Dermis microvascular lymphatic vessel endothelial cell (primary cell): ENCODE measurements at regions not wholly inside any gene's neighbourhood (a gene's known extent, or its start where the extent isn't known, plus 50 kb on each side); places are given as distances from the start of the nearest gene placed in this dataset.

Experiments used
- DNase-seq, 2 donors: peaks; one replicate each; pipeline versions ENCODE4 v3.0.0 to v3.0.0-alpha.2; 2010; ENCODE audit warnings: low read depth in 2 of 2

DNA sequence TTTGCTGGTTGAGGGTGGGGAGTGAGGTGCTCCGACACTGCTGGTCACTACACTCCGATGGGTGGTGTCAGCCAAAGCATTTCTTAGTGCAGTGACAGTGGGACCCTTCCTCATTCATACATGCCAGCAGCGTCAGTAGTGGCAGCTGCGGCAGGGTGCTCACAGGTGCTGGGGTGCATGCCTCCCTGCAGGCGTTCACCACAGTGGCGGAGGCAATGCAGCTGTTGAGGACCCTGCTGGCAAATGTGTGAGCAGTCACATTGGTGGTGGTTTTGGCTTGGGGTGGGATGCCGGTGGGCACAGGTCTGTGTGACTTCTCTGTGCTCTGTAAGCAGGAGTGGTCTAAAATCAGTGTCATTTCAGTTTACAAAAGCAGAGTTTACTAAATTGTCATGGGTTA lies 464.6 kb downstream of the FUT8 start:
- no peak for DNase-seq

- DNase-seq = no peak
Measured at GRCh38 chr14:65877624-65878023, 465.1 kb downstream of the FUT8 start.

DNA sequence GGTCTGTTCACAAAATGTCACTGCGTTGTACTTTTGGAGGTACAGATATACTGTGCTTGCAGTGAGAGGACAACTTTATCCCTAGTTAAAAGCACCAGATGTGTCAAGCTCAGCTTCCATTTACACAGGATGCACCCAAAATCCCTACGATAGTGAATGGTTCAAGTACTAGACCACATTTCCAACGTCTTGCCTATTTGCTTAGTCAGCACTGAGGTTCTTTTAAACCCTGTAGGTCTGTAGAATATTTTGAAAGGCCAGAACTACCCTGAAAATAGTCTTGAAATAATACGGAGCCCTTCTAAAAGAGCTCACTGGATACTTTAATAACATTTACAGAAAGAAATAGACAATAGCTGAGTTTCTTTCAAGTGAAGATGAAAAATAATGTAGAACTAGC lies 466.1 kb downstream of the FUT8 start:
- DNase-seq = no peak

DNA sequence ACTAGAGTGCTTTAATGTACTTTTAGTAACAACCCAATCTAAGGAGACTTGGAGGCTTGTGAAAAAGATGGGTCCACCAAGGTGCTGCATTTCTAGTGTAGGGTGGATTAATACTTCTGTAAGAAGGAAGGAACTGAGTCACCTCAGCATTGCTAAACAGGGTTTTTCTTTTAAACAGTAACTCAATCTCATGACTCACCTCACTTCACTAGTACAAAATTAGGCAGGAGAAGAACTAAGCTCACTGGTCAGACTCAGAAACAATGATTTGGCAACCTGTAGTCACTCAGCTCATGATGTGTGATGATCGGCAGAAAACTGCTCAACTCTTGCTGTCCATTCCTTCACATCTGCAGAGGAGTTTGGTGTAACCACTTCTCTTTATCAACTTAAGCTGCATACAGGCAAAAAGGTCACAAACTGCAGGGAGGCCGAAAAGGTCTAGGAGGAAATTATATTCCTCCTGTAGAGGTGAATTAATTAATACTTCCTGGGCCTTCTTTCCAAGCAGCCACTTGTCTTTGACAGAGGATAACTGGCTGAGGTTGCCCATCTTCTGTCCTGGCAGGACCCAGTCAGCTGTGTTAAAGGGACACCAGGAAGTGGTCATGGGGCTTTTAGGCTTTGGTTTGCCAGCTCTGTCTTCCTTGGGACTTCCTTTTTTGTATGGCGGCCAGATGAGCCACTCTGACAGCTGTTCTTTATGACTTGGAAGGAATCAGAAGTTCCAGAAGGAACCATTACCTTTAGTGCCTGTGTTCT lies 466.9 kb downstream of the FUT8 start:
- DNase-seq = peak in 1 of 2 donors; percentile 11

DNA sequence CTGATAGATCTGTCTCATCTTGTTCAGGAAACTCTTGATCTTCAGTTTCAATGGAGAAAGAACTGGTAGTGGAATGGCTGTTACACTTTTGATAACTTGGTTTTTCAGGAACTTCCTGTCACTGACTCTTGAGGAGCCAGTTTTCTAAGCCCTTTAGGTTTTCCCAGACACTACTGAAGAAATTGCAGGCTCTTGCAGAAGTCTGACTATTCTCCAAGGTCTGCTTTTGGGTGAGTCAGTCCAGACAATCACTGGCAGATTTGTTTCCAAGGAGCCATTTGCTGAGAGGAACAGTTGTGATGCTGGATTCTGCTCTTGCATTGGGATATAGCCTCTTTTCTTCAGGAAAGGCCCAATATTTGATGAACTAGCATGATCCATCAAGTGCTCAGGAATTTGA lies 468.0 kb downstream of the FUT8 start:
- DNase-seq = no peak

DNA sequence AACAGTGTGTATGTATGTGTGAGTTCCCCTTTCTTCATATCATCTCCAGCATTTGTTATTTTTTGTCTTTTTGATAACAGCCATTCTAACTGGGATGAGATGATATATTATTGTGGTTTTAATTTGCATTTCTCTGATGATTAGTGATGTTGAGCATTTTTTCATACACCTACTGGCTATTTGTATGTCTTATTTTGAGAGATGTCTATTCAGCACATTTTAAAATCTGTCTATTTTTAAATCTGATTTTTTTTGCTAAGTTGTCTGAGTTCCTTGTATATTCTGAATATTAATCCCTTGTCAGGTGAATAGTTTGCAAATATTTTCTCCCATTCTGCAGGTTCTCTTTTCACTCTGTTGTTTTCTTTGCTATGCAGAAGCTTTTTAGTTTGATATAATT lies 469.1 kb downstream of the FUT8 start:
- DNase-seq = no peak

- no peak for DNase-seq
Measured at GRCh38 chr14:65888677-65889076, 476.1 kb downstream of the FUT8 start.

GRCh38 chr14:65892315-65892714 lies 479.8 kb downstream of the FUT8 start:
- DNase-seq = no peak

DNA sequence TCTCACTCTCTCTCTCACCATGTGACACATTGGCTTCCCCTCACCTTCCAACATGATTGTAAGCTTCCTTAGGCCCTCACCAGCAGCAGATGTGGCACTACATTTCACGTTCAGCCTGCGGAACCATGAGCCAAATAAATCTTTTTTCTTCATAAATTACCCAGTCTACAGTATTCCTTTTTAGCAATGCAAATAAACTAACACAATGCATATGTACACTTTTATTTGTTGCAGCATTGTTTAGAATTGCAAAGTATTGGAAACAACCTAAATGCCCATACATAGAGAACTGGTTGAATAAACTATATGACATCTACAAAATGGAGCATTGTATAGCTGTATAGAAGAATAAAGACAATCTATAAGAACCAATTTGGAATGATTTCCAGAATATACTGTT lies 487.6 kb downstream of the FUT8 start:
- no peak for DNase-seq

DNA sequence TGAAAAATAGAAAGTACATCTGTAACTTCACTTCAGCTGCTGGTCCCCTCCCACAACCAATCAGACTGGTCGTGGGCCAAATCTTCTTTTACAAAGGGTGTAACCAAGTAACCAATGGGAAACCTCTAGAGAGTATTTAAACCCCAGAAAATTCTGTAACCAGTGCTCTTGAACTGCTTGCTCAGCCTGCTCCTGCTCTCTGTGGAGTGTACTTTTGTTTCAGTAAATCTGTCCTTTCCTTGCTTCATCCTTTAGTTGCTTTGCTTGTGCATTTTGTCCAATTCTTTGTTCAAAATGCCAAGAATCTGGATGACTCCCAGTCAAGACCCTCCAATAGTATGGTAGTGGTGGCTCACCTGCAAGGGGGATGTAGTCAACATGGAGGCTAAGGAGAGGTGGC lies 489.1 kb downstream of the FUT8 start:
- no peak for DNase-seq

DNA sequence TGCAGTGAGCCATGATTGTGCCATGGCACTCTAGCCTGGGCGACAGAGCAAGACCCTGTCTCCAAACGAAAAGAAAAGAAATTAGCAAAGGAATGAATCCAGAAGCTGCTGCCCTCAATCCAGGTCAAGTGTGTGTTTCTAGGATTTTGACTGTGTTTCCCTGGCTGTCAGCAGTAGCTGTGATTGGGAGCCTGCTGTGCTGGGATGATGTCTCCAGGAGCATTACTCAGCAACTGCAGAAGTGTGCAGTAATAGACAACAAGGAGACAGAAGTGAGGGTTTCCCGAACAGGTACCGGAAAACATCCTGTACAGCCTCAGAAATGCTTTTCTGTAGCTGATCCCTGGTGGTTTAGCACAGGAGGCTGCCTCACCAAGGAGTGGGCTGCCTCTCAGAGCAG lies 492.5 kb downstream of the FUT8 start:
- DNase-seq = no peak

DNA sequence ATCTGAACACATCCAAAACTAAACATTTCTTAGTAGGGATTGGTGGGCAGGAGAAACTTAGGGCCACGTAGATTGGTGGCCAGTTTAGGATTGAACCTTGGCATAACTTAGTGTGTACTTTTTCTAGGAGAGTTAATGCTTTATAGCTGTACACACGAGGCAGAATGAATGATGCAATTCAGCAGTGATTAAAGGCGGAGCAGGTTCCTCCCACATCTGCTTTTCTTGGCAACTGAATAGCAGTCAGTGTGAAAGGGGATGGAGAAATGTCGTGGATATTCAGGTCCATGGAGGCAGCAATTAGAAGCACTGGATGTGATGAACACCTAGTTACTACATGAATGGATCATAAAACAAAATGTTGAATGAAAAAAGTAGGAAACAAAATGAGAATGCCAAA lies 493.8 kb downstream of the FUT8 start:
- no peak for DNase-seq

DNA sequence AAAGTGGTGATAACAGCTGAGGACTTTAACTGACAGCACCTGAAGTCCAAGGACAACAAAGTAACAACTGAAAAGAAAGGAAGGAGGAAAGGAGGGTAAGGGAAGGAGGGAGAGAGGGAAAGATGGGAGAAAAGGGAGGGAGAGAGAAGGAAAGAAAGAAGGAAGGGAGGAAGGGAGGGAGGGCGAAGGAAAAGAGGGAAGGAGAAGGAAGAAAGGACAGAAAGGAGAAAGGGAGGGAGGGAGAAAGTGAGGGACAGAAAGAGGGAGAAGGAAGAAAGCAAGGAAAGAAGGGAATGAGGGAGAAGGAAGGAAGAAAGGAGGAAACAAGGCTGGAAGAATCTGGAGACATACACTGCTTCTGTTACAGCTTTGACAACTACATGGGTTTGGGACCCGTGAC lies 494.4 kb downstream of the FUT8 start:
- DNase-seq = no peak

- no peak for DNase-seq
Measured at GRCh38 chr14:65910108-65910786, 497.7 kb downstream of the FUT8 start.

DNA sequence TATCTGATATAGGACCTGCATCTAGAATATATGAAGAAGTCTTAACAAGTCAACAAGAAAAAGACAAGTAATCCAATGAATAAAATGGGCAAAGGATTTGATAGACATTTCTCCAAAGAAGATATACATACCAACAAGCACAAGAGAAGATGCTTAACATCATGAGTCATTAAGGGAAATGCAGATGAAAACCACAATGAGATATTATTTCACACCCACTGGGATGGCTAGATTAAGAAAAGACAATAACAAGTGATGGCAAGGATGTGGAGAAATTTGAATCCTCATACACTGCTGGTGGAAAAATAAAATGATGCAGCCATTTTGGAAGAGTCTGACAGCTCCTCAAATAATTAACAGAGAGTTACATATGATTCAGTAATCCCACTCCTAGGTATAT lies 502.6 kb downstream of the FUT8 start:
- DNase-seq = no peak

DNA sequence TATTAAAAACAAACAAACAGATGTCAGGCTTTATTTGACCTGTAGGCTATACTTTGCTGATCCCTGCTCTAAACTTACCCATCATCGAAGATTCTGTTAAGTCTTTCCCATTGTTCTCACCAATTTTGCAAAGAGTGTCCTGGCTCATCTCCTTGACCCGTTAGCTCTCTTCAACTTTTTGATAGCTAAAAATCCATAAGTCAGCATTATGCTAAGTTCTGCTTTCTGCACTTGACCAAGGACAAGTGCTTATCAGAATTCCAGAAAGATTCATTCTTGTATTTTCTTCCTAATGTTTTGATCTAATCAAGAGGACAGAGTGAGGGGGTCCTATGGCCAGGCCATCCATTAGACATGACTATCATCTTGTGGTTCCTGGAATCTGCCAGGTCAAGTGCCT lies 503.5 kb downstream of the FUT8 start:
- DNase-seq = no peak

DNA sequence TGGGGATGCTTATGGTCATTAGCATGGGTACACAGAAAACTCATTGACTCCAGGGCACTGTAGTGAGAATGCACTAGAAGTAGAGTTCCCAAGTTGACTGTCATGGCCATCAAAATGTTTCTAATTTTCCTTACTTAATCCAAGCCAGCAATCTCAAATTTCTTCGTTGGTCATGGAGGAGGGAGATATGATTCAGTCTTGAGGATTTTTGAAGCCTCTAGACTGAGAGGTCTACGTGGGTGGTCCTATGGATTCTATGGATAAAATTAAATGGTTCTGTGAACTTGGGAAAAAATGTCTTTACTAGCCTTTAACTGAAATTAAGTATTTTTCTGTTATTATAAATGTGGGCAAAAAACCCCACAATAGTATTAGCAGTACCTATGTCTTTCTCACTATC lies 508.5 kb downstream of the FUT8 start:
- DNase-seq = no peak

GRCh38 chr14:65922142-65922541 lies 509.6 kb downstream of the FUT8 start:
- DNase-seq = no peak

GRCh38 chr14:65926504-65926903 lies 514.0 kb downstream of the FUT8 start:
- DNase-seq = no peak

- no peak for DNase-seq
Measured at GRCh38 chr14:65926935-65927700, 514.6 kb downstream of the FUT8 start.

DNA sequence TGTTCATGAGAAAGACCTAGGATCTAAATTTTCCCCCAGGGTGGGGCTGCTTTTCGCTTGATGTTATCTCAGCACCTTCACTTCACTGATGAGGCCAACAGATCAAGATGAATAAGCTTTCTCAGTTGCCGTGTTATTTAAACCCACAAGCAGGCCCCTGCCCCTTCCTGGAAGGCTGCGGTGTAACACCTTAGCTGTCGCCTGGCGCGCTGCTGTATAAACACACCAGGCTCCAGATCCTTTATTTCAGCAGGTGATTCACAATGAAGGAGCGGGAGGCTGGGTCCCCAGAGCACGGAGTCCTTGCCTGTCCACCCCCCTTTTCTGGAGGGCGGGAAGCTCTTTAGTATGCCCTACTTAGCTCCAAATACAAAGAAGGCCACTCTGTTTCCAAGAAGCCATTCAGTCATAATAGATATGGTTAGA lies 515.4 kb downstream of the FUT8 start:
- no peak for DNase-seq

GRCh38 chr14:65928995-65929394 lies 516.5 kb downstream of the FUT8 start:
- DNase-seq = no peak
